GM20000 (cell line): ENCODE measurements at regions not wholly inside any gene's neighbourhood (a gene's known extent, or its start where the extent isn't known, plus 50 kb on each side); places are given as distances from the start of the nearest gene placed in this dataset.

Source experiments
- DNase-seq: peaks from one replicate; pipeline ENCODE4 v3.0.0; 2012; ENCODE audit warnings: low spot score
- TF ChIP-seq, protein P1 (sequence below): IDR thresholded peaks from 2 replicates; pipeline ENCODE4 v1.5.1; 2012; ENCODE audit warnings: mild to moderate bottlenecking, control low read depth; ENCODE audit errors: extremely low read depth, missing control alignments

GRCh38 chr6:109242029-109242428, 140.2 kb downstream of the CD164 start:
- no peak for DNase-seq
- TF ChIP-seq, protein P1, sequence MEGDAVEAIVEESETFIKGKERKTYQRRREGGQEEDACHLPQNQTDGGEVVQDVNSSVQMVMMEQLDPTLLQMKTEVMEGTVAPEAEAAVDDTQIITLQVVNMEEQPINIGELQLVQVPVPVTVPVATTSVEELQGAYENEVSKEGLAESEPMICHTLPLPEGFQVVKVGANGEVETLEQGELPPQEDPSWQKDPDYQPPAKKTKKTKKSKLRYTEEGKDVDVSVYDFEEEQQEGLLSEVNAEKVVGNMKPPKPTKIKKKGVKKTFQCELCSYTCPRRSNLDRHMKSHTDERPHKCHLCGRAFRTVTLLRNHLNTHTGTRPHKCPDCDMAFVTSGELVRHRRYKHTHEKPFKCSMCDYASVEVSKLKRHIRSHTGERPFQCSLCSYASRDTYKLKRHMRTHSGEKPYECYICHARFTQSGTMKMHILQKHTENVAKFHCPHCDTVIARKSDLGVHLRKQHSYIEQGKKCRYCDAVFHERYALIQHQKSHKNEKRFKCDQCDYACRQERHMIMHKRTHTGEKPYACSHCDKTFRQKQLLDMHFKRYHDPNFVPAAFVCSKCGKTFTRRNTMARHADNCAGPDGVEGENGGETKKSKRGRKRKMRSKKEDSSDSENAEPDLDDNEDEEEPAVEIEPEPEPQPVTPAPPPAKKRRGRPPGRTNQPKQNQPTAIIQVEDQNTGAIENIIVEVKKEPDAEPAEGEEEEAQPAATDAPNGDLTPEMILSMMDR, result no peak

DNA sequence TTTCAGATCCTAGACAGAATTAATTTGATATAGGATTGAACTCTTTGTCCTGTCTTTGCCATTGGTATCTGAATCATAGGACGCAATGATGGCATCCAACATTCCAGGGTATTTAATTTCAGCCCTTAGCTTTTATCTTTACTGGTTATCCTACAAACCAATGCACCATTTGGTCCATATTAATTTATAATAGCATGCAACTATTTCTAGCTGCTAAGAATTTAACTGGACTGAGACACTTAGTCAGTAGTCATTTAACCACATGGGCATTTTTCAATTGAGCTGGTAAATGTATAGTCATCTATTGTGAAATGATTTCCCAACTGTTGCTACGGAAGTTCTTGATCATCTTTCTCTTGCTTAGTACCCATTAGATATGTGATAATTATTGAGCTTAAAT, 141.1 kb downstream of the CD164 start:
- DNase-seq, result no peak
- TF ChIP-seq, protein P1, result no peak

DNA sequence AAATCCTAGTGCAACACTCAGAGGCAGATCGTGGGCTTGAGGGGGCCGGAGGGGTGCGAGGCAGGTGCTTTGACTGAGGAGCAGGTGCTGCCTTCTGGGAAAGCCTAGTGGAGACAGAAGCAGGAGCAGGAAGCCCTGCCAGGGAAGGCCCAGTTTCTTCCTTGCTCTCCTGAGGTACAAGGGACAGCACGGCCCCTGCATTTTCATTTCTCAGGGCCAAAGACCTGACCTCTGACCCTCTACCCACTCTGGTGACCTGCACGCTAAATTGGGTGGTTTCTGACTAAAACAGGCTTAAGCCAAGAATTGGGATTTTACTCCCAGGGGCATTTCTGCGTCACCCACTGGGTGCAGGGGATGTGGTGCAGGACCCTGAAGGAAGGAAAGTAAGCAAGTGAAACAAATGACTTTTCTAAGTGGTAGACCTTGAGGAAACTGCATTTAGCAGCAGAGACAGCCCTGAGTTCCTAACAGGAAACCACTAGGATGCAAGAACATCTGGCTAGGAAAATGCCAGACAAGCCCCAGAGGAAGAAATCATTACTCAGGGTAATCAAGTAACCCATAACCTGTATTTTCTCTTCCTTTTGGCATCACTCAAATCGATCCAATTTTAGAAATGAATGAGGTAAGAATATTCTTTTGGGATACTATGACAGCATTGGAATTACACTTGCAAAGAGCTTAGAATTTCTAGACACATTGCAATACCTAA, 141.7 kb downstream of the CD164 start:
- TF ChIP-seq, protein P1, result no peak
- DNase-seq, result no peak

DNA sequence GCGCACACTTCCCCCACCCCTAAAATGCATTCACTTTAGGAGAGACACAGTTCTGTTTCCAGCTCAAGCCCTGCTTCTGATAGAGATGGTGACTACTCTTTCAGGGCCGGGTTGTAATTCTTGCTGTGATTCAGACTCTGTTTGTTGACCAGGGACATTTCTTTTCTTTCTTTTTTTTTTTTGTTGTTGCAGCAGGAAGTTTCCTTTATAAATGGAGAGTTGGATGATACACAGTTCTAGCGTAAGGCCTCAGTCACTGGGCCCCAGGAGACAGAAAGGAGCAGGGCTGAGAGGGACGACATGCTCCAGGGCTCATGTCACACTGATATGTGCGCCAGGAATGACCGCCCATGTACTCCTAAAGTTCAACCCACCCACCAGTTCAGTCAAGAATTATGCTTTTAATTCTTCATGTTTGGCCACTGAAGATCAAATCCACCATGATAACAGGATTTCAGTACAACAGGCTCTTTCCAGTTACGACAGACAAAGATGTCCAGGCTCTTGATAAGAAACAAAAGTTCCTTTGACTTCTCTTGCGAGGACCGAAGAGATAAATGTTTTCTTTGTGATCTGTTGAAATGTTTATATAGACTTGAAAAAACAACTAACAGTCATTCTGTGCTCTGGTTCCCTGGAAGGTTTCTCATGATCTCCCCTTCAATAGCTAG, 142.5 kb downstream of the CD164 start:
- DNase-seq, result no peak
- TF ChIP-seq, protein P1, result no peak

GRCh38 chr6:109239160-109239559, 143.1 kb downstream of the CD164 start:
- TF ChIP-seq, protein P1, result no peak
- no peak for DNase-seq

DNA sequence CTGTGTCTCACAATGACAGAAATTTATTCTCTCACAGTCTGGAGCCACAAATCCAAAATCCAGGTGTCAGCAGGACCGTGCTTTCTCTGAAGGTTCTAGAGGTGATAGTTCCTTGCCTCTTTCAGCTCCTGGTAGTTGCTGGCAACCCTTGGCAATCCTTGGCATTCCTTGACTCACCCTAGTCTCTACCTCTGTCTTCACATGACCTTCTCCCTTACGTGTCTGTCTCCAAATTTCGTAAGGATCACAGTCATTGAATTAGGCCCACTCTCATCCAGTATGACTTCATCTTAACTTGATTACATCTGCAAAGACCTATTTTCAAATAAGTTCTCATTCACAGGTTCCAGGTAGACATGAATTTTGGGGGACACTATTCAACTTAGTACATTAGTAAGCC, 143.1 kb downstream of the CEP57L1 start:
- no peak for DNase-seq
- TF ChIP-seq, protein P1, result no peak

- TF ChIP-seq, protein P1, result no peak
- DNase-seq, result no peak
These were observed 142.7 kb downstream of the CEP57L1 start for GRCh38 chr6:109237986-109238329.
